ENCODE measurements at regions not wholly inside any gene's neighbourhood (a gene's known extent, or its start where the extent isn't known, plus 50 kb on each side); places are given as distances from the start of the nearest gene placed in this dataset.

- no peak for TF ChIP-seq GATA3 (IDR thresholded peaks at IDR 0.05; ENCODE audit: low read depth, low read length)
- TF ChIP-seq GATA2 (IDR thresholded peaks at IDR 0.05; ENCODE audit: low read depth, low read length): no peak
Observed at GRCh38 chr2:120971866-120972265, 236.2 kb downstream of the GLI2 start.

Data from SH-SY5Y (cell line).